ENCODE measurements at regions not wholly inside any gene's neighbourhood (a gene's known extent, or its start where the extent isn't known, plus 50 kb on each side); places are given as distances from the start of the nearest gene placed in this dataset.

DNA sequence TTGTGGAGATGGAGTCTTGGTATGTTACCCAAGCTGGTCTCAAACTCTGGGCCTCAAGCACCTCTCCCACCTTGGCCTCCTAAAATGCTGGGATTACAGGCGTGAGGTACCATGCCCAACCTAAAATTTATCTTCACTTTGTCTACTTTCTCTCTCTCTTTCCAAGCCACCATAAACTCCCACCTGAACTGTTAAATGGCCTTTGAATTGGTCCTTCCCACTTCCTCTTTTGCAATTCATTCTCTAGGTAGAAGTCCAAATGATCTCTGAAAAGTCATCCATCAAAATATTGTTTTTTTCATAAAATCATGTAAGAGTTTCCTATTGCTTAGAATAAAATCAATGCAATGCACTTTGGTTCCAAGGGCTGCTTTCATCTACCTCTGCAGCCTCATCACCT lies 90.1 kb upstream of the CELF2 start:
- no peak for DNase-seq (ENCODE audit: low read depth)
- H3K4me3 ChIP-seq (ENCODE audit: low read length): no peak overlapping the region
- TF ChIP-seq, protein P1, sequence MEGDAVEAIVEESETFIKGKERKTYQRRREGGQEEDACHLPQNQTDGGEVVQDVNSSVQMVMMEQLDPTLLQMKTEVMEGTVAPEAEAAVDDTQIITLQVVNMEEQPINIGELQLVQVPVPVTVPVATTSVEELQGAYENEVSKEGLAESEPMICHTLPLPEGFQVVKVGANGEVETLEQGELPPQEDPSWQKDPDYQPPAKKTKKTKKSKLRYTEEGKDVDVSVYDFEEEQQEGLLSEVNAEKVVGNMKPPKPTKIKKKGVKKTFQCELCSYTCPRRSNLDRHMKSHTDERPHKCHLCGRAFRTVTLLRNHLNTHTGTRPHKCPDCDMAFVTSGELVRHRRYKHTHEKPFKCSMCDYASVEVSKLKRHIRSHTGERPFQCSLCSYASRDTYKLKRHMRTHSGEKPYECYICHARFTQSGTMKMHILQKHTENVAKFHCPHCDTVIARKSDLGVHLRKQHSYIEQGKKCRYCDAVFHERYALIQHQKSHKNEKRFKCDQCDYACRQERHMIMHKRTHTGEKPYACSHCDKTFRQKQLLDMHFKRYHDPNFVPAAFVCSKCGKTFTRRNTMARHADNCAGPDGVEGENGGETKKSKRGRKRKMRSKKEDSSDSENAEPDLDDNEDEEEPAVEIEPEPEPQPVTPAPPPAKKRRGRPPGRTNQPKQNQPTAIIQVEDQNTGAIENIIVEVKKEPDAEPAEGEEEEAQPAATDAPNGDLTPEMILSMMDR (conservative IDR thresholded peaks at IDR 0.05; ENCODE audit: low read length): no peak

GRCh38 chr10:10930979-10931743 lies 86.5 kb upstream of the CELF2 start:
- no peak for DNase-seq (ENCODE audit: low read depth)
- no peak overlapping the region for H3K4me3 ChIP-seq (ENCODE audit: low read length)
- TF ChIP-seq, protein P1 (conservative IDR thresholded peaks at IDR 0.05; ENCODE audit: low read length): no peak

DNA sequence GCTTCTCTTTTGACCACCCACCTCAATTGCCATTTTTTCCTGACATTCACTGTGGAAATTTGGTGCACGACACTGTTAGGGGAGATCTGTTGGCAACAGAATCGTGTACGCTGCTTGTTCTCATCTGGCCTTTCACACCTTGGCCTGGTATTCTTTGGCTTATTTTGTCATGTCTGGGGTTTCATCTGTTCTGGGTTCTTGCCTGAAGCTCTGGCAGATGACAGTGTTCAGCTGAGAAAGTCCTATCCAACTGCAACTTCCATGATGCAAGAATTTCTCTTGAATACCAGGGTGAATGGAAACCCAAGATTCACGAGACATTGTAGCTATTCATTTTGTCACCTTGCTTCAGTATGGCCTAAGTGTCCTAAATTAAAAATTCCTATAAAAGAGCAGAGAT lies 82.6 kb upstream of the CELF2 start:
- TF ChIP-seq, protein P1 (conservative IDR thresholded peaks at IDR 0.05; ENCODE audit: low read length): no peak
- no peak for DNase-seq (ENCODE audit: low read depth)
- no peak overlapping the region for H3K4me3 ChIP-seq (ENCODE audit: low read length)

GRCh38 chr10:10938676-10939075 lies 79.0 kb upstream of the CELF2 start:
- no peak overlapping the region for H3K4me3 ChIP-seq (ENCODE audit: low read length)
- TF ChIP-seq, protein P1 (conservative IDR thresholded peaks at IDR 0.05; ENCODE audit: low read length): no peak

GRCh38 chr10:10941127-10941730 lies 76.4 kb upstream of the CELF2 start:
- DNase-seq (ENCODE audit: low read depth): no peak
- H3K4me3 ChIP-seq (ENCODE audit: low read length): no peak overlapping the region
- TF ChIP-seq, protein P1 (conservative IDR thresholded peaks at IDR 0.05; ENCODE audit: low read length): no peak

More at GRCh38 chr10:10938676-10939075, 79.0 kb upstream of the CELF2 start:
- no peak for DNase-seq (ENCODE audit: low read depth)

- no peak for DNase-seq (ENCODE audit: low read depth)
- no peak overlapping the region for H3K4me3 ChIP-seq (ENCODE audit: low read length)
- TF ChIP-seq, protein P1 (conservative IDR thresholded peaks at IDR 0.05; ENCODE audit: low read length): no peak
These were observed 75.2 kb upstream of the CELF2 start for GRCh38 chr10:10942441-10942840.

DNA sequence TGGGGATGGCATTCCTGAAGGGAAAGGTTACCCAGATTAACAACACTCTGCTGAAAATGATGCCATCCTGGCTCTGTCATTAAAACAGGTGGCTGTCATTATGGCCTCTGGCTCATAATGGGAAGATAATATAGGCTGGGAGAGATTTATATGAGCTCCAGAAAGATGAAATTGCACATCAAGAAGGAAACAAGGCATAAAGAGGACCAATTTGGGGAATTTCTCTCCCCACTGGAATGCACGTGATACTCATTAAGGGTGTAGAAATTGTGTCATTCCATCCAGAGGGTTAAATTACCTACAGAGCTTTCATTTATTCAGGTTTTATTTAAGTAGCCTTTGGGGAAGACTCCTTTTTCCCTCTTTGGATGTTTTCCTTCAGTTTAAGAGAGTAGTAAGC lies 71.6 kb upstream of the CELF2 start:
- TF ChIP-seq, protein P1 (conservative IDR thresholded peaks at IDR 0.05; ENCODE audit: low read length): no peak
- DNase-seq (ENCODE audit: low read depth): no peak
- no peak overlapping the region for H3K4me3 ChIP-seq (ENCODE audit: low read length)

Data from AG10803 (cell line).